PFSK-1 (cell line): ENCODE measurements at regions not wholly inside any gene's neighbourhood (a gene's known extent, or its start where the extent isn't known, plus 50 kb on each side); places are given as distances from the start of the nearest gene placed in this dataset.

Source experiments
- FOXP2 ChIP-seq: optimal IDR thresholded peaks from 2 replicates; pipeline ENCODE3; 2011; ENCODE audit warnings: borderline replicate concordance, control low read depth, inconsistent platforms; ENCODE audit not compliant: insufficient read depth; ENCODE audit errors: extremely low read length, extremely low read depth
- POLR2AphosphoS5 ChIP-seq: IDR thresholded peaks from 2 replicates; pipeline ENCODE4 v1.6.1; 2012; ENCODE audit warnings: low read depth, mild to moderate bottlenecking, control low read depth, low read length, moderate library complexity
- SIN3A ChIP-seq: IDR thresholded peaks from 2 replicates; pipeline ENCODE4 v1.6.1; 2012; ENCODE audit warnings: mild to moderate bottlenecking, low read length, moderate library complexity, borderline replicate concordance; ENCODE audit not compliant: insufficient read depth
- TAF1 ChIP-seq: IDR thresholded peaks from 2 replicates; pipeline ENCODE4 v1.6.1; 2012; ENCODE audit warnings: low read length, control low read depth, borderline replicate concordance; ENCODE audit not compliant: insufficient read depth
- TF ChIP-seq, protein P1 (sequence below), 2 experiments: IDR thresholded peaks; 2 replicates each; pipeline versions ENCODE4 v1.6.1 to v1.8.0; 2011 to 2012; ENCODE audit warnings: low read depth in 2 of 2, low read length in 2 of 2, control low read depth in 1 of 2, inconsistent platforms in 1 of 2, mild to moderate bottlenecking in 1 of 2, moderate library complexity in 1 of 2; ENCODE audit not compliant: insufficient read depth in 1 of 2

DNA sequence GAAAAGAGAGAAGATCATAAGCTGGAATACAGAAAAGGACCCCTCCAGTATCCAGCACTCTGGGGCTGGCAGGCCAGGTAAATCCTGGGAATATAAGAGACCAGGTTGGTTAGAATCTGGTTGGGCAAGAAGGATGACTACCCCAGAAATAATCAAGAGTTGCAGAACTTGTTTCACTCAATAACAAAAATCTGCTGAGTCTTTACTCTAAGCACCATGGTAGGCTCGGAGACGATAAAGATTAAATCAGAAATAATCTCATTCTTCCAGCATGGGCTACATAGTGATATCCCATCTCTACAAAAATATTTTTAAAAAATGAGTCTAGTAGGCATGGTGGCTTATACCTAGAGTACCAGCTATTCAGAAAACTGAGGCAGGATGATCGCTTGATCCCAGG is 138.0 kb upstream of the KCNJ16 start:
- TF ChIP-seq POLR2AphosphoS5 (no peak), FOXP2 (no peak), TAF1 (no peak), SIN3A (no peak)
- TF ChIP-seq, protein P1, sequence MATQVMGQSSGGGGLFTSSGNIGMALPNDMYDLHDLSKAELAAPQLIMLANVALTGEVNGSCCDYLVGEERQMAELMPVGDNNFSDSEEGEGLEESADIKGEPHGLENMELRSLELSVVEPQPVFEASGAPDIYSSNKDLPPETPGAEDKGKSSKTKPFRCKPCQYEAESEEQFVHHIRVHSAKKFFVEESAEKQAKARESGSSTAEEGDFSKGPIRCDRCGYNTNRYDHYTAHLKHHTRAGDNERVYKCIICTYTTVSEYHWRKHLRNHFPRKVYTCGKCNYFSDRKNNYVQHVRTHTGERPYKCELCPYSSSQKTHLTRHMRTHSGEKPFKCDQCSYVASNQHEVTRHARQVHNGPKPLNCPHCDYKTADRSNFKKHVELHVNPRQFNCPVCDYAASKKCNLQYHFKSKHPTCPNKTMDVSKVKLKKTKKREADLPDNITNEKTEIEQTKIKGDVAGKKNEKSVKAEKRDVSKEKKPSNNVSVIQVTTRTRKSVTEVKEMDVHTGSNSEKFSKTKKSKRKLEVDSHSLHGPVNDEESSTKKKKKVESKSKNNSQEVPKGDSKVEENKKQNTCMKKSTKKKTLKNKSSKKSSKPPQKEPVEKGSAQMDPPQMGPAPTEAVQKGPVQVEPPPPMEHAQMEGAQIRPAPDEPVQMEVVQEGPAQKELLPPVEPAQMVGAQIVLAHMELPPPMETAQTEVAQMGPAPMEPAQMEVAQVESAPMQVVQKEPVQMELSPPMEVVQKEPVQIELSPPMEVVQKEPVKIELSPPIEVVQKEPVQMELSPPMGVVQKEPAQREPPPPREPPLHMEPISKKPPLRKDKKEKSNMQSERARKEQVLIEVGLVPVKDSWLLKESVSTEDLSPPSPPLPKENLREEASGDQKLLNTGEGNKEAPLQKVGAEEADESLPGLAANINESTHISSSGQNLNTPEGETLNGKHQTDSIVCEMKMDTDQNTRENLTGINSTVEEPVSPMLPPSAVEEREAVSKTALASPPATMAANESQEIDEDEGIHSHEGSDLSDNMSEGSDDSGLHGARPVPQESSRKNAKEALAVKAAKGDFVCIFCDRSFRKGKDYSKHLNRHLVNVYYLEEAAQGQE (IDR thresholded peaks at IDR 0.05; ENCODE audit: insufficient read depth in 1 of 2, low read depth in 2 of 2, low read length in 2 of 2), result no peak

- no peak for TF ChIP-seq FOXP2
- TF ChIP-seq TAF1, result no peak
- no peak for TF ChIP-seq POLR2AphosphoS5
- TF ChIP-seq, protein P1 (IDR thresholded peaks at IDR 0.05; ENCODE audit: insufficient read depth in 1 of 2, low read depth in 2 of 2, low read length in 2 of 2), result no peak
- no peak for TF ChIP-seq SIN3A
Measured at GRCh38 chr17:69943058-69943457, 132.0 kb upstream of the KCNJ16 start.

- TF ChIP-seq POLR2AphosphoS5 (no peak), SIN3A (no peak), TAF1 (no peak), FOXP2 (no peak)
- TF ChIP-seq, protein P1 (IDR thresholded peaks at IDR 0.05; ENCODE audit: insufficient read depth in 1 of 2, low read depth in 2 of 2, low read length in 2 of 2), result no peak
Measured at GRCh38 chr17:69944406-69944805, 130.6 kb upstream of the KCNJ16 start.

DNA sequence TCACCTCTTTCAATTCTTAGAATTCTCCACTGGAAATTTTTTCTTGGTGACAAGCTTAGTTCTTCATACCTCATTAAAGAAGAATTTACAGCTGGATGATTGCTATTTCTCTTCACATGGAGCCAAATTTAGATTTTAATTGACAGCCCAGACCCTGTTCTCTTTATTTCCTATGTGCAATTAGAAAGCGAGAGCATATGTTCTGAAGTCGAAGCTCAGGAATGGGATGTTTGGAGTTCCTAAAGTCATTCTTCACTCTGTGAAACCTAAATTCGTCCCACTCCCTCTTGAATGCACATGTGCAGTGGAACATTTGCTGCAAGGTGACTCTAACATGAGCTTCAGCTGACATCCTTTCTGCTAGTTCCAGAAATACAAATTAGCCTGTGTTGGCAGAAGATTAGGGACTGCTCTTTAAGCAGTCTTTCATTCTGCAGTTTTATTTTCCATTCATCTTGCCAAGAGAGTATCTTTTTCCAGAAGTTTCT is 129.3 kb upstream of the KCNJ16 start:
- no peak for TF ChIP-seq POLR2AphosphoS5
- TF ChIP-seq, protein P1 (IDR thresholded peaks at IDR 0.05; ENCODE audit: insufficient read depth in 1 of 2, low read depth in 2 of 2, low read length in 2 of 2), result no peak

DNA sequence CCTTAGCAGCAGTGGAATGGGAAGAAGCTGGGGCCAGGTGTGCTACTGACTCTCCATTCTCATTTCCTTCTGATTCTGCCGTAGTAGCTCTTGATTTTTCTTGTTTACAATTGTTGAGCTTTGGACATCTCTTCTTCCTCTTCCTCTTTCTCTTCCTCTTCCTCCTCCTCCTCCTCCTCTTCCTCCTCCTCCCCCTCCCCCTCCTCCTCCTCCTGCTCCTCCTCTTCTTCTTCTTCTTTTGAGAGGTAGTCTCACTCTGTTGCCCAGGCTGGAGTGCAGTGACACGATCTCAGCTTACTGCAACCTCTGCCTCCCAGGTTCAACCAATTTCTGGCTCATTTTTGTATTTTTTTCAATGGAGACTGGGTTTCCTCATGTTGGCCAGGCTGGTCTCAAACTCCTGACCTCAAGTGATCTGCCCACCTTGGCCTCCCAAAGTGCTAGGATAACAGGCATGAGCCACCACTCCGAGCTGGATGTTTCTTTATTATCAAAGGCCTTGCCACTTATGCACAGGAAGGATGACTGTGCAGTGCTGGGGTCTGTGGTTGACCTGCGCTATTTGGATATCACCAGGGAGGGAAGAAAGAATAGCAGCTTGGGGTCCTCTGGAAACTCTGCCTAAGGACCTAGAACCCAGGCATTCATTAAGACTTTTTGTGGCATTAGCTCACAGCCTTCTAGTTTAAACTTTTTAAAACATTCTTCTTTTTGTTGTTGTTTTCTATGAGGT is 127.8 kb upstream of the KCNJ16 start:
- TF ChIP-seq SIN3A, result no peak
- TF ChIP-seq, protein P1 (IDR thresholded peaks at IDR 0.05; ENCODE audit: insufficient read depth in 1 of 2, low read depth in 2 of 2, low read length in 2 of 2), result no peak
- TF ChIP-seq TAF1, result no peak
- TF ChIP-seq POLR2AphosphoS5, result no peak
- no peak for TF ChIP-seq FOXP2
